GM18526 (cell line): ENCODE measurements at regions not wholly inside any gene's neighbourhood (a gene's known extent, or its start where the extent isn't known, plus 50 kb on each side); places are given as distances from the start of the nearest gene placed in this dataset.

Source experiments
- POLR2A ChIP-seq: IDR thresholded peaks from 3 replicates; pipeline ENCODE4 v1.6.1; 2011; ENCODE audit not compliant: insufficient read length; ENCODE audit errors: extremely low read depth

DNA sequence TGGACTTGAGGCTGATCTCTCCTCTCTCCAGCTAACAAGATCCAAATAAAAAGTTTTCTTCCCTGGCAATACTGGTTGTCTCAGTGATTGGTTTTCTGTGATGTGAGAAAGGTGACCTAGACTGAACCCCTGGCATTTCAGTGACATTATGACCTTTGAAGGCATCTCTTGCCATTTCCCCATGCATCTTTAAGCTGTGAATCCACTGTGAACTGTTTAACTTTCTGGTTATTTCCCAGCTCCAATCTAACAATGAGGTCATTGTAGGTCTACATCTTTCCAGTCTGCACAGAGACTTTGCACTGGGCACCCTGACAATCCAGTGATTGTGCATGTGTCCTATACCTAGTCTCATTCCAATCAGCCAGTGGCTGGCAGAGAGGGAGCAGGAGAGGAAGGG is 155.9 kb upstream of the NUDT4 start:
- TF ChIP-seq POLR2A = no peak

DNA sequence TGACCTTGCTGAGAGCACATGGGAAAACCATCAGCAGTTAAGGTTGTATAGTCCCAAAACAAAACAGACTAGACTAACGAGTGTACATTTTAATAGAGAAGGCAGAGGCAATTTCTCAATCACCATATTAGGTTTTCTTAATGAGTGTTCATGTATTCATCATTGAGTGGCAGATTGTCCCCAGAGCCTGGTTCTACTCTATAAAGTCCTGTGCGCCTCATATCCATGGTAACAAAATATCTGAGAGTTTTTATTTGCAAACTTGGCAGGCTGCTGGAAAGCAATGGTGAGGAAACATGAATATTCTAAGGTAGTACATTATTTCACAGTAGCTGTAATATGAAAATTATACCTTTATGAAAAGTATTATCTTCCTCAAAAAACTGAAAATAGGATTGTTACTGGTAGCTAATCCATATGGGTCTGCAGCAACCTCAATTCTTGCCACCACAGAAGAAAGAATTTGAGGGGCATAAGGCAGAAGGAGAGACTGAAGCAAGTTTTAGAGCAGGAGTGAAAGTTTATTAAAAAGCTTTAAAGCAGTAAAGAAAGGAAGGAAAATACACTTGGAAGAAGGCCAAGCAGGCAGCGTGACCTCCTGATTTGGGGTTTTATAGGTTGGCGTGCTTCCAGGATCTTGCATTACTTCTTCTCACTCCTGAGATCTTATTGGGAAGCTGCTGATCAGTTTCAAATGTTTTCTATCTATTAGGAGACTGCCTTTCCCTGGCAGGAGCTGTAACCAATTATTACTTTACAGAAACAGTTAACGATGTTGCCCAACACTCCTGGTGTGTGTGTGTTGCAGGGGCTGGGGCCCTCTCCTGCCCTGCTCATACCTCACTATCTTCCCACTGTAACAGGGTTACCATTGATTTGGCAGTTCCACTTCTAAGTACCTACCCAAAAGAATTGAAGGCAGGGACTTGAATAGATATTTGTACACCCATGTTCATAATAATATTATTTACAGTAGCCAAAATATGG is 154.0 kb upstream of the NUDT4 start:
- no peak for TF ChIP-seq POLR2A

DNA sequence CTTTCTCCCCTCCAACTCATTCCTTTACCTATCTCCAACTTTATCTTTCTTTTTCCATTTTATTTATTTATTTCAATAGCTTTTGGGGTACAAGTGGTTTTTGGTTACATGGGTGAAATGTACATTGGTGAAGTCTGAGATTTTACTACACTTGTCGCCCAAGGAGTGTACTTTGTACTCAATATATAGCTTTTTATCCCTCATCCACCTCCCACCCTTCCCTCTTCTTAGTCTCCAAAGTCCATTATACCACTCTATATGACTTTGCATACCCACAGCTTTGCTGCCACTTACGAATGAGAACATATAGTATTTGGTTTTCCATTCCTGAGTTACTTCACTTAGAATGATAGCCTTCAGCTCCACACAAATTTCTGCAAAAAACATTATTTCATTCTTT is 152.6 kb upstream of the NUDT4 start:
- TF ChIP-seq POLR2A = no peak

DNA sequence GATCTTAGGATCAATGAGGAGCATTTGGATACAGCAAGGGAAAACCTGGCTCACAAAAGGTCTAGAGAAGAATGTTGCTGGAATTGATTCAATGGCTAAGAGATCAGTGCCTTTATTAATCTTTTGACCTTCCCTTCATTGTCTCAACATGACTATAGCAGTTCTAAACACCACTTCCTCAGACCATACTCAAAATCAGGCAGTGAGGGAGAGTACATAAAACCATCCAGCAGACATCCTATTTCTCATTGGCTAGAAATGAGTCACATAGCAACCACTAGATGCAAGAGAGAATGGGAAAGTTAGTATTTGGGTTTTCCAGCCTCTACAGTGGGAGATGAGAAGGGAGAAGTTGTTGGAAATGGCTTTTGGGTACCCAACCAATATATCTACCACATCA is 151.4 kb upstream of the NUDT4 start:
- no peak for TF ChIP-seq POLR2A

DNA sequence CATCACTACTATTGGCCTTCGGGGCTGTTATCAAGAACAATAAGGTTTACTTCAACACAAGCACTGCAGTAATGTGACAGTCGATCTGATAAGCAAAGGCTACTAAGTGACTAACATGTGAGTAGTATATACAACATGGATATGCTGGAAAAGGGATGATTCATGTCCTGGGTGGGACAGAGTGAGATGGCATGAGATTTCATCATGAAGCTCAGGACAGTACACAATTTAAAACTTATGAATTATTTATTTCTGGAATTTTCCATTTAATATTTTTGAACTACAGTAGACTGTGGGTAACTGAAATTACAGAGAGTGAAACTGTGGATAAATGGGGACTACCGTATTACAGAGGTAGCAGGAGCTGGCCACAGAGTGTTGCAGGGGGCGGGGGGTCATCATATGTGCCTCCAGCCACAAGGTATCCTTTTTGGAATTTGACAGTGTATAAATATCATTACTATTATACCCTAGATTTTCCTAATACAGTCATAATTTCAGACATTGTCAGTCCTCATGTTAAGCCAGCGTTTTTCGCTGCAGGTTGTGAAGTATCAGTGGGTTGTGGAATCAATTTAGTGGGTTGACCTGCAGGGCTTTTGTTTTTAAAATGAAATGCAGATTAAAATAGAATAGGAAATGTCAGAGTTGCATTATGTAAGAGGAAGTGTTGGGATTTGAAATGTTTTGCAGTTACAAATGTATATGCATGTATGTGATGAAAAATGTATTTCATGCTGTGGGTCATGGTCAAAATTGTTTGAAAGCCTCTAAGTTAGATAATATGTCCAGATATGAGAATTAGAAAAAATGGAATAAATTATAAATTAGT is 148.0 kb upstream of the NUDT4 start:
- no peak for TF ChIP-seq POLR2A

DNA sequence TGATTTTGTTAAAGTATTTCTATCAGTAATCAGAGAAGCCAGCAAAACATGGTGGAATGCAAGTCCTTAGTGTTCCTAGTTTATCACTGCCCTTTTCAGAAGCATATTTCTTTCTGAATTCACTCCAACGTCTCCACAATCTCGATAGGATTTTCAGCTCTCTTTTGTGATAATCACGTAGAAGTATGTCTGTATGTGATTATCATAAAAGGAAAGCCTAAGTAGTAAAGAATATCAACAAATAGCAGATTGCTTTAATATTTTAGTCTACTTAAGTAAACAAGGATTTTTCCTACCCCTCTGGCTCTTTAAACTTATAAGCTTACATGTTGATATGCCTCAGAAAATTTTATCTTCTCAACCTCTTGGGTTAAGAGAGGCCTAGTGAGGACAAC is 147.4 kb upstream of the NUDT4 start:
- TF ChIP-seq POLR2A = no peak

DNA sequence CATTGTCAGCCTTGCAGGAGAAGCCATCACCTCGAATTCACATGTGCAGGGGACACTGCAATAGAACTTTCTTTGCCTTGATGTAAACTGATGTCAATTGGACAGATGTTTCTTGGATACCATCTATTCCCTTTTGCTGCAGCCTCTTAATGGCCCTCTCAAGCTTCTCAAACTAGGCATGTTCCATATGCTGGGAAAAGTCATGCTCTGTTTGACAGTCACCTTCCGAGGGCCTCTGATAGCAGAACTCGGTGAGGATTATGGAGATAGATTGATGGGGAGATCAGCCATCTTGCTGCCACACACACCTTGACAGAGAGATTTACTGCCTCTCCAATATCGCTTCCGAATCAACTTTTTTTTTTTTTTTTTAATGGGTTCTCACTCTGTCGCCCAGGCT is 145.8 kb upstream of the NUDT4 start:
- no peak for TF ChIP-seq POLR2A

DNA sequence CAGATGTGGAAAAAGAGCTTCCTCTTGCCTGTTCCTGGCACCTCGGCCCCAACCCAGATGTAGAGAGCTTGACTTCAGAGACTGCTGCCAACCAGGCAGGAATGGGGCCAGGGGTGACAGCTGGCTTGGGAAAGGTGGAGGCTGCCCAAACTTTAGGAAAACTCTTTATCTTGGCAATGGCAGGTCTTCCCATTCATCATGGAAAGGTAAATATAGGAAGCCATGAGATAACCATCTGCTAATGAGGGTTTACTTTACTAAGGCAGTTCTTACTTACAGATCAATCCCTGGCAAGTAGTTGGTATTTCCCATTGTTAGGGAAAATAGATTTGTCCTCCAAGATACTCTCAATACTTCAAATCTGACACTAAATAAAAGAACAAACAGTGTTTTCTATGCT is 143.1 kb upstream of the NUDT4 start:
- no peak for TF ChIP-seq POLR2A

DNA sequence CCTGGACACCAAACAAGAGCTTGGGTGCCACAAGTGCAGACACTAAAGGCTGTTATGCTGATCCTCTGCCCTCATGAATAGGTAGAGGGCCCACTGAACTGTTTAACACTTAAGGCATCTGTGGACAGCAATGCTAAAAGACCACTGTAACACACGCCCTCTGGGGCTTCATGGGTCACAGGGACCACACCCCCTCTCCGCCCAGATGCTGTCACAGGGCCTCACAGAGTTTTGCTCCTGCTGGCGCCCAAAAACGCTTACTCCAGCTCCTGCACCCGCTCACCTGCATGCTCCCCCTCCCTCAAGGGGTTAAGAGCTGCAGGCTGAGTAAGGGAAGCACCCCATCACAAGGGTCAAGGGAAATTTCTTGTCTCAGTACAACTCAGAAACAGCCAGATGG is 141.8 kb upstream of the NUDT4 start:
- TF ChIP-seq POLR2A = no peak

DNA sequence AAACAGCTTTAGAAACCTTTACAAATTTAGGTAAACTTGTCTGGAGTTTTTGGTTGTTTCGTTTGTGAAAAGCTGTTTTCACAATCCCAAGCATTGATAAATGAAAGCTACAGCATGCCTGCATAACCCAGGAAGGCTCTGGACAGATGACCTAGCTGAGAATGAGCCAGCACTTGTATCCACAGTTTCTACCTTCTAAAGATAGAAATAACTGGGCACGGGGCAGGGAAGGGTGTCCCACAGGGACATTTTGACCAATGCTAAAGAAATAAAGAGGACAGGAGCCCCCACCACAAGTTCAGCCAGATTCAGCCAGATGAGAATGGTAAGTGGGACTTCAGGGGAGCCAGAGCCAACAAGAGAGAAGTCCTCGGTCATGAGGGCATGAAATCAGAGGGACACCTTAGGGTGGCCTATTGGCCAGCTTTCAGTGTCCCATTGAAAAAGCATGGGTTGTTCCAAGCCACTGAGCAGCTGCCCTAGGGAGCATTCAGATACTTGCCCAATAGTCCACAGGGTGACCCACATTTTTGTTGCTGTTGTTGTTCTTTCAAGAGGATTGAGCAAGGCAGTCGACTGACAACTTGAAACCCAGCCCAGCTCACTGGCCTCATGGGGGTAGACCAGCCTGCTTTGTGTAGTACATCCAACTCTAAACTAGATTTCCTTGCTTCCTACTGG is 140.3 kb upstream of the NUDT4 start:
- no peak for TF ChIP-seq POLR2A

DNA sequence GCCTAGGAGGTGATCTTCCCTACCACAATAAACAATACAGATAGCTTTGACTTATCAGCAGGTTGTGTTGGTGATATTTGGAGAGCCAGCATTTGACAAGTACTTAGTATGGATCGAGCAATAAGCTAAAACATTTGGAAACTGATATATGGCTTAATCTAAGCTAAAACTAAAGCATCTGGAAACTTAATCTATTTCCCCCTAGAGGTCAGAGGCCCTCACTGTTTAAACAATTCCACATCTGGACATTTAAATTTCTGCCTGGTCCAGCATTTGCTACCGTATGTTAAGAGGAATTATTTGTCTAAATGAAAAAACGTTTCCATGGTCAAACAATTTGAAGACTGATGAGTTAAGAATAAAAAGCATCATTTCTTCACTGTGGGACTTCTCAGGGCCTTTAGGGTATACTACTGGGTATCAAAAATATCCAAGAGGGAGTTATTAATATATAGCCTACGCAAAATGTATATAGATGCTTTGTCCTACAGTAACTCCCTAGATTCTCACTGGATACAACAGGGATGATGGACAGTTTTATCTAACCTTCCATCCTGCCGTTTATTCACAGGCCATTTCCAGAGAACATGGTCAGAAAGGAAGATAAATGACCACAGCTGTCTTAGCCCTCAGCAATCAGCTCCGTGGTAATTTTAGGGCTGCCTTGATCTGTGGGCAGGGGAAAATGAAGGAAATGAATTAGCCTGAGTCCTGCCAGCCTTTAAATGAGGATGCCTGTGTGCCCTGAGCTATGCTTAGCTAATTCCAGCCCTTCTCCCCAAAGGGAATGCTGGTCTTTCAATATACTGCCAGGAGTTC is 135.4 kb upstream of the NUDT4 start:
- no peak for TF ChIP-seq POLR2A

DNA sequence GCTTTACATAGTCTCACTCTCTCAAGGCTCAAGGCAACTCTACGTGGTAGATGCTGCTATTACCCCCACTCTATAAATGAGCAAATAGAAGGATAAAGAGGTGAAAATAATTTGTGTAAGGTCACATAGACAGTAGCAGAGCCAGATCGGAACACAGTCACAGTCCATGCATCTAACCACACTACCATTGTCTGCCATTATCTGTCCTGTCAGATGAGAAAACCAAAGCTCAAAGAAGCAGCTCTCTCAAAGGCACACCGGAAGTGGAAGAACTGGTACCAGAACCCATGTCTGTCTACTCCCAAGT is 134.4 kb upstream of the NUDT4 start:
- TF ChIP-seq POLR2A = no peak

DNA sequence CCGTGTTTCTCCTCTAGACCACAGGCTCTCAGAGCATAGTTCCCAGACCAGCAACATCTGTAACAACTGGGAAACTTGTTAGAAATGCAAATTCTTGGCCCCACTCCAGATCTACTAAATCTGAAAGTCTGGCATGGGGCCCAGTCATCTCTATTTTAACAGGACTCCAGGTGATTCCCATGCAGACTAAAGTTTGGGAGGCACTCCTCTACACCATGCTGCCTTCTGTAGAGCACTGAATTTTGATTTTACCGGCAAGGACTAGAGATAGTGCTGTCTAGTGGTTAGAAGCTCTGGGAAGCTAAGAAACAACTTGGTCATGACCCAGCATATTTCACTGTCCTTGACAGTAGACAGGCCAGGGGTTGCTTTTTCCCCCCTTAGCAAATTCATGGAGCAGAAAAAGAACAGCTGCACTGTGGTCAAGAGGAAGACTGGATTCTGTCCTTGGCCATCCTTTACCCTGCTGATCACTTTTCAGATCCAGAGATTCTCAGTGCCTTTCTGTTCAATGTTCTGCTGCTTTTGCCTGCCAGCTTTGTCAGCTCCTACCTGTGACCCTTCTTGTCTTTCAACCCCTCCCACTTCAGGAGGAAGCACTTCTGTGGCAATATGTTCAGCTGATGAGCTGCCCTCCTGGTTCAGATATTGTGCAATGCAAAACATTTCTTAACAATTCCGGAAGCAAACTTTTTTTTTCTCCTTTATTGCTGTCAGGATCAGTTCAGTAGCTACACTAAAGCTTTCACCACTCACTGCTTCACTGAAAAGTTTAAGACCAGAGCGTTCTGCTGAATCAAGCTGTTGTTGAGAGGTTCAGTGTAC is 133.8 kb upstream of the NUDT4 start:
- no peak for TF ChIP-seq POLR2A

DNA sequence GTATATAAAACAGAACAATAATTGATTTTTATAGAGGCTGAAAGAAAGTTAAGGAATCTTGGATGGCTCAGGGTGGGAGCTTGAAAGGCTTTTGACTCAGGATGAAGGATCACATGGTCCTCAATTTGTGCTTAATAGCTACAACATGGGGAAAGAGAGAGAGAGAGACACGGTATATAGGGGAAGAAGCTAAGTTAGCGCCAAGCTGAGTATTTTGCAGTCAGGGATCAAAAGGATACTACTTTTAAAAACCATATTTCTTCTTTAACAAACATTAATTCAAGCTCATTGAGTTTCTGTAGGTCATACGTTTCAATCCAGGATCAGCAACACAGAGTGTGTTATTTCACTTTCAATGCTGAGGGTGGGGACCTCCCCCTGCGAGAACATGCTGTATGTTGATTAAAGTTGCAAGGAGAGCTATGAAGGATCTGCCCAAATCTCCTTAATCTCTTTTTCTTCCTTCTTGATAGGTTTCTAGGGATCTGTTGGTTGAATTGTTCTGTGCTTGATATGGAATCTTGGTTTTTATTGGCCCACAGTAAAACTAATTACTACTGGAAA is 133.1 kb upstream of the NUDT4 start:
- TF ChIP-seq POLR2A = no peak
